SK-N-SH (cell line): ENCODE measurements at regions not wholly inside any gene's neighbourhood (a gene's known extent, or its start where the extent isn't known, plus 50 kb on each side); places are given as distances from the start of the nearest gene placed in this dataset.

Source experiments
- CTCF ChIA-PET: fragments of 300-600, 350-600 bp; formaldehyde crosslinking; extraction: SDS; loops from one replicate; lab custom pipeline; 2021; lab: Yijun Ruan, JAX
- POLR2A ChIA-PET: fragments of 350-600 bp; sonication (Branson Sonifier 250); formaldehyde crosslinking; extraction: SDS; loops from one replicate; lab custom pipeline; 2020; ENCODE audit warnings: antibody characterized with exemption, inconsistent platforms; lab: Yijun Ruan, JAX
- DNase-seq: peaks from one replicate; pipeline ENCODE4 v3.0.0; 2012
- H2AFZ ChIP-seq: fragments of 200-600 bp; sonication (generic); 2 replicates; pipeline ENCODE4 v1.8.1; 2016; ENCODE audit warnings: antibody characterized with exemption, mild to moderate bottlenecking, low read depth
- H3F3A ChIP-seq: fragments of 200-600 bp; sonication (generic); replicated peaks from 2 replicates; pipeline ENCODE3; 2016; ENCODE audit warnings: antibody characterized with exemption, mild to moderate bottlenecking; ENCODE audit not compliant: insufficient read depth
- H3K27ac ChIP-seq, 2 experiments: fragments of 200-500 bp in 1 of 2; fragments of 200-600 bp in 1 of 2; sonication (Bioruptor generic) in 1 of 2; sonication (generic), shearing (Covaris generic) in 1 of 2; 2 replicates each; pipeline versions ENCODE4 v1.5.1 to v1.6.1; 2014 to 2016; ENCODE audit warnings: low read depth in 2 of 2, inconsistent platforms in 1 of 2, low read length in 1 of 2, mild to moderate bottlenecking in 1 of 2, mixed read lengths in 1 of 2
- H3K27me3 ChIP-seq: fragments of 200-600 bp; sonication (generic), shearing (Covaris generic); 2 replicates; pipeline ENCODE4 v1.6.1; 2016; ENCODE audit warnings: mixed run types; ENCODE audit not compliant: insufficient read depth
- H3K36me3 ChIP-seq, 2 experiments: fragments of 200-500 bp in 1 of 2; fragments of 200-600 bp in 1 of 2; sonication (Bioruptor generic) in 1 of 2; sonication (generic) in 1 of 2; replicated peaks in 1 of 2; 2 replicates each; pipeline versions ENCODE3 to v1.5.1; 2014 to 2016; ENCODE audit warnings: low read length in 1 of 2, mild to moderate bottlenecking in 1 of 2; ENCODE audit not compliant: insufficient read depth in 2 of 2, control insufficient read depth in 1 of 2
- H3K4me1 ChIP-seq, 2 experiments: fragments of 200-500 bp in 1 of 2; fragments of 200-600 bp in 1 of 2; sonication (Bioruptor generic) in 1 of 2; sonication (generic), shearing (Covaris generic) in 1 of 2; 2 replicates each; pipeline versions ENCODE4 v1.5.1 to v1.6.1; 2014 to 2016; ENCODE audit warnings: low read depth in 1 of 2, low read length in 1 of 2, mixed run types in 1 of 2; ENCODE audit not compliant: insufficient read depth in 2 of 2, control insufficient read depth in 1 of 2
- H3K4me2 ChIP-seq: fragments of 200-600 bp; sonication (generic), shearing (Covaris generic); 2 replicates; pipeline ENCODE4 v1.6.1; 2017; ENCODE audit warnings: mixed run types
- H3K4me3 ChIP-seq, 2 experiments: fragments of 200-500 bp in 1 of 2; fragments of 200-600 bp in 1 of 2; sonication (Bioruptor generic) in 1 of 2; sonication (generic), shearing (Covaris generic) in 1 of 2; 2 replicates each; pipeline versions ENCODE4 v1.5.1 to v1.8.1; 2014 to 2016; ENCODE audit warnings: low read depth in 2 of 2, inconsistent platforms in 1 of 2, low read length in 1 of 2, mild to moderate bottlenecking in 1 of 2, mixed read lengths in 1 of 2, moderate library complexity in 1 of 2
- H3K79me2 ChIP-seq: fragments of 200-600 bp; sonication (generic); 2 replicates; pipeline ENCODE4 v1.8.1; 2017; ENCODE audit warnings: mild to moderate bottlenecking; ENCODE audit not compliant: insufficient read depth
- H3K9ac ChIP-seq: fragments of 200-600 bp; sonication (generic); 2 replicates; pipeline ENCODE4 v1.6.1; 2017; ENCODE audit warnings: mixed run types
- H3K9me2 ChIP-seq: fragments of 200-600 bp; sonication (generic); 2 replicates; pipeline ENCODE4 v1.6.1; 2017; ENCODE audit warnings: mixed run types
- H3K9me3 ChIP-seq: fragments of 200-600 bp; sonication (generic); 2 replicates; pipeline ENCODE4 v1.6.1; 2017; ENCODE audit warnings: mixed run types, mild to moderate bottlenecking, moderate library complexity
- H4K20me1 ChIP-seq: fragments of 200-600 bp; sonication (generic); 2 replicates; pipeline ENCODE4 v1.6.1; 2017; ENCODE audit warnings: mild to moderate bottlenecking, mixed run types; ENCODE audit not compliant: insufficient read depth
- EZH2phosphoT487 ChIP-seq: fragments of 200-600 bp; sonication (generic); IDR thresholded peaks from 2 replicates; pipeline ENCODE4 v1.6.1; 2017; ENCODE audit warnings: low read depth, mixed run types, mild to moderate bottlenecking, antibody characterized with exemption, moderate library complexity, borderline replicate concordance
- FOSL2 ChIP-seq: IDR thresholded peaks from 2 replicates; pipeline ENCODE4 v1.4.0; 2012; ENCODE audit warnings: low read depth, mild to moderate bottlenecking, moderate library complexity, borderline replicate concordance
- GATA2 ChIP-seq: sonication (generic); formaldehyde crosslinking; IDR thresholded peaks from 2 replicates; pipeline ENCODE4 v1.5.0; 2020; ENCODE audit warnings: mild to moderate bottlenecking, missing genetic modification reagents
- PBX3 ChIP-seq: IDR thresholded peaks from 2 replicates; pipeline ENCODE4; 2012
- RFX5 ChIP-seq: IDR thresholded peaks from 2 replicates; pipeline ENCODE4 v1.6.1; 2012; ENCODE audit warnings: mild to moderate bottlenecking, improper control_type of control experiment, low read length
- RXRA ChIP-seq: IDR thresholded peaks from 2 replicates; pipeline ENCODE4 v1.4.0; 2012; ENCODE audit warnings: low read depth, mild to moderate bottlenecking, borderline replicate concordance
- ZBTB33 ChIP-seq: IDR thresholded peaks from 2 replicates; pipeline ENCODE4 v1.4.0; 2012; ENCODE audit warnings: low read depth, borderline replicate concordance
- WGBS: methylation state at CpG from one replicate; pipeline ENCODE4 v1.1.6; 2017; ENCODE audit warnings: low lambda C conversion rate; 5-methylcytosine and 5-hydroxymethylcytosine counted together

- TF ChIP-seq ZBTB33 (no peak), RFX5 (no peak), GATA2 (no peak), FOSL2 (no peak)
These were observed 188.8 kb upstream of the PRICKLE2 start (continued) for GRCh38 chr3:64414043-64414442.

GRCh38 chr3:64411101-64411500, 185.8 kb upstream of the PRICKLE2 start:
- Histone ChIP-seq H3K27me3 (no peaks in the 10 kb centered on the region), H3K9me2 (no peaks in the 10 kb centered on the region), H3F3A (no peaks in the 10 kb centered on the region), H3K27ac (no peak overlapping the region), H3K79me2 (no peaks in the 10 kb centered on the region), H3K9me3 (no peaks in the 10 kb centered on the region), H4K20me1 (no peaks in the 10 kb centered on the region), H3K36me3 (no peaks in the 10 kb centered on the region), H2AFZ (no peak overlapping the region), H3K4me2 (no peak overlapping the region), H3K4me1 (no peaks in the 10 kb centered on the region), H3K4me3 (no peak overlapping the region), H3K9ac (no peak overlapping the region)
- CTCF ChIA-PET: interaction anchor here (1.5 to 3.1 kb wide), 2 partner anchors 73 to 418 kb away, joined by 3 to 15 read pairs; no protein-coding TSS in a partner anchor
- POLR2A ChIA-PET: no interaction called here
- no peak for TF ChIP-seq EZH2phosphoT487
- peak; percentile 25; the same call in 1 of the 2 replicates for TF ChIP-seq PBX3
- 70% methylated on average over 4 of the region's 4 CpGs for WGBS
- DNase-seq: no peak

GRCh38 chr3:64410226-64410625, 185.0 kb upstream of the PRICKLE2 start:
- H3K79me2 ChIP-seq: no peaks in the 10 kb centered on the region
- POLR2A ChIA-PET: no interaction called here
- H3K36me3 ChIP-seq: no peaks in the 10 kb centered on the region
- no peak overlapping the region for H3K27ac ChIP-seq
- no peak overlapping the region for H3K4me2 ChIP-seq
- H3K9me3 ChIP-seq: no peaks in the 10 kb centered on the region
- no peaks in the 10 kb centered on the region for H3K4me1 ChIP-seq
- no peaks in the 10 kb centered on the region for H3K27me3 ChIP-seq
- DNase-seq: no peak
- TF ChIP-seq RXRA: no peak
- TF ChIP-seq, all 33 proteins: peak for 0
- Histone ChIP-seq H4K20me1 (no peaks in the 10 kb centered on the region), H3K9me2 (no peaks in the 10 kb centered on the region), H3K4me3 (no peak overlapping the region), H3K9ac (no peak overlapping the region), H2AFZ (no peak overlapping the region), H3F3A (no peaks in the 10 kb centered on the region)
- WGBS: 92% methylated on average over 6 of the region's 6 CpGs
- CTCF ChIA-PET: interaction anchor here (0.7 to 2.0 kb wide), 4 partner anchors 14 to 379 kb away, joined by 3 to 4 read pairs (median 4); no protein-coding TSS in a partner anchor
